Caco-2 (cell line): ENCODE measurements at regions not wholly inside any gene's neighbourhood (a gene's known extent, or its start where the extent isn't known, plus 50 kb on each side); places are given as distances from the start of the nearest gene placed in this dataset.

Source experiments
- BruUV-seq: library from RNA; stranded (reverse); fragments of 400-500 nt; replicated peaks from 2 replicates; lab custom pipeline; 2021; lab: Mats Ljungman, UMichigan
- CTCF ChIA-PET: fragments of 300-600 bp; sonication (Branson Sonifier 250); formaldehyde crosslinking; loops from one replicate; lab custom pipeline; 2022; ENCODE audit warnings: antibody characterized with exemption; lab: Charles Lee
- POLR2A ChIA-PET: fragments of 300-600 bp; sonication (Branson Sonifier 250); formaldehyde crosslinking; loops from one replicate; lab custom pipeline; 2022; ENCODE audit warnings: antibody characterized with exemption; lab: Charles Lee
- DNase-seq, 2 experiments: peaks; one replicate each; pipeline versions ENCODE4 v3.0.0 to v3.0.0-alpha.2; 2020 to 2022
- H3K27me3 ChIP-seq: replicated peaks from 2 replicates; pipeline ENCODE4 v1.6.0; 2011; ENCODE audit warnings: low read length; ENCODE audit not compliant: control insufficient read depth, insufficient read depth
- H3K36me3 ChIP-seq: 2 replicates; pipeline ENCODE4 v1.5.1; 2011; ENCODE audit warnings: low read length; ENCODE audit not compliant: control insufficient read depth, insufficient read depth
- H3K4me1 ChIP-seq: fragments of 250-450 bp; sonication (Bioruptor Pico); 2 replicates; pipeline ENCODE4 v1.5.1; 2020; ENCODE audit warnings: mild to moderate bottlenecking
- H3K4me3 ChIP-seq: 2 replicates; pipeline ENCODE4 v1.5.1; 2011; ENCODE audit warnings: low read depth, mild to moderate bottlenecking, control low read depth, low read length
- H3K9me3 ChIP-seq: fragments of 250-450 bp; sonication (Bioruptor Pico); 2 replicates; pipeline ENCODE4 v1.5.1; 2020; ENCODE audit warnings: mild to moderate bottlenecking, moderate library complexity
- H3K27ac Mint-ChIP-seq: one replicate; pipeline ENCODE4 v1.8.0; 2022; ENCODE audit warnings: mixed read lengths; ENCODE audit not compliant: unreplicated experiment
- H3K27me3 Mint-ChIP-seq: one replicate; pipeline ENCODE4 v1.8.0; 2022; ENCODE audit warnings: mixed read lengths; ENCODE audit not compliant: insufficient read depth, unreplicated experiment
- H3K36me3 Mint-ChIP-seq: one replicate; pipeline ENCODE4 v1.8.0; 2022; ENCODE audit warnings: mild to moderate bottlenecking, mixed read lengths; ENCODE audit not compliant: insufficient read depth, unreplicated experiment
- H3K4me1 Mint-ChIP-seq: one replicate; pipeline ENCODE4 v1.8.0; 2022; ENCODE audit warnings: low read depth, mixed read lengths; ENCODE audit not compliant: unreplicated experiment
- H3K4me3 Mint-ChIP-seq: one replicate; pipeline ENCODE4 v1.8.0; 2022; ENCODE audit warnings: mild to moderate bottlenecking, moderate library complexity, mixed read lengths; ENCODE audit not compliant: unreplicated experiment
- H3K9me3 Mint-ChIP-seq: one replicate; pipeline ENCODE4 v1.8.0; 2022; ENCODE audit warnings: mixed read lengths; ENCODE audit not compliant: unreplicated experiment
- intact Hi-C: fragments of 100-400 bp; cut with micrococcal nuclease; formaldehyde crosslinking; loops from one replicate; pipeline ENCODE4 v1.10.0; 2022; ENCODE audit not compliant: unreplicated experiment
- TF ChIP-seq, protein P1 (sequence below), 2 experiments: fragments of 200-600 bp in 1 of 2; IDR thresholded peaks; 1 replicate in 1 of 2; 2 replicates in 1 of 2; pipeline versions ENCODE4 v1.5.1 to v1.8.0; 2011 to 2022; ENCODE audit warnings: antibody characterized with exemption in 1 of 2, control low read depth in 1 of 2, inconsistent platforms in 1 of 2, low read depth in 1 of 2, low read length in 1 of 2, mild to moderate bottlenecking in 1 of 2, moderate library complexity in 1 of 2; ENCODE audit not compliant: insufficient read depth in 1 of 2, severe bottlenecking in 1 of 2, unreplicated experiment in 1 of 2

DNA sequence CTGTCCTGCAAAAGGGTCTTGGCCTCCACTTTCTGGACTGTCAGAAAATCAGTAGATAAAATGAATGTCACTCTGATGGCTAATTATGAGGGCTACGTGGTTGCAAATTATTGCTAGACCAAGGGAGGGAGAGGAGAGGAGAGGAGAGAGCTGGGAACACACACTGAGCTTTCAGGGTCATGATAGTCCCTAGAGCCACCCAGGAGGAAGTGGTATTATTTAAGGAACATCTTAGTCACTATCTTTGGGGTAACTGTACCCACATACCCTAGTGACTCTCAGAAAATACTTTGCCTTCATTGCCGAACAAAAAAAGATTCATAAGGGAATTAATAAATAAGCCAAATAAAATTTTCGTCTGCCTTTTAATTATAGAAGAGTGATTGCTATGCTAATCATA is 642.3 kb upstream of the CFAP20DC start:
- TF ChIP-seq, protein P1, sequence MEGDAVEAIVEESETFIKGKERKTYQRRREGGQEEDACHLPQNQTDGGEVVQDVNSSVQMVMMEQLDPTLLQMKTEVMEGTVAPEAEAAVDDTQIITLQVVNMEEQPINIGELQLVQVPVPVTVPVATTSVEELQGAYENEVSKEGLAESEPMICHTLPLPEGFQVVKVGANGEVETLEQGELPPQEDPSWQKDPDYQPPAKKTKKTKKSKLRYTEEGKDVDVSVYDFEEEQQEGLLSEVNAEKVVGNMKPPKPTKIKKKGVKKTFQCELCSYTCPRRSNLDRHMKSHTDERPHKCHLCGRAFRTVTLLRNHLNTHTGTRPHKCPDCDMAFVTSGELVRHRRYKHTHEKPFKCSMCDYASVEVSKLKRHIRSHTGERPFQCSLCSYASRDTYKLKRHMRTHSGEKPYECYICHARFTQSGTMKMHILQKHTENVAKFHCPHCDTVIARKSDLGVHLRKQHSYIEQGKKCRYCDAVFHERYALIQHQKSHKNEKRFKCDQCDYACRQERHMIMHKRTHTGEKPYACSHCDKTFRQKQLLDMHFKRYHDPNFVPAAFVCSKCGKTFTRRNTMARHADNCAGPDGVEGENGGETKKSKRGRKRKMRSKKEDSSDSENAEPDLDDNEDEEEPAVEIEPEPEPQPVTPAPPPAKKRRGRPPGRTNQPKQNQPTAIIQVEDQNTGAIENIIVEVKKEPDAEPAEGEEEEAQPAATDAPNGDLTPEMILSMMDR (IDR thresholded peaks at IDR 0.05; ENCODE audit: insufficient read depth in 1 of 2, low read depth in 1 of 2, low read length in 1 of 2, severe bottlenecking in 1 of 2, unreplicated experiment in 1 of 2), result no peak
- no peaks in the 10 kb centered on the region for H3K36me3 ChIP-seq
- H3K9me3 ChIP-seq, result no peaks in the 10 kb centered on the region
- Mint-ChIP-seq H3K9me3 (no peaks in the 10 kb centered on the region), H3K27ac (no peak overlapping the region), H3K4me3 (no peak overlapping the region), H3K36me3 (no peaks in the 10 kb centered on the region), H3K27me3 (peaks cover 5% of the 10 kb centered on the region), H3K4me1 (no peaks in the 10 kb centered on the region)
- BruUV-seq, result no TSS peak
- no peak overlapping the region for H3K4me3 ChIP-seq
- no peaks in the 10 kb centered on the region for H3K27me3 ChIP-seq
- no peaks in the 10 kb centered on the region for H3K4me1 ChIP-seq
- intact Hi-C loops, result no loop called here
- no peak for DNase-seq
- CTCF ChIA-PET, result no interaction called here
- POLR2A ChIA-PET, result no interaction called here

DNA sequence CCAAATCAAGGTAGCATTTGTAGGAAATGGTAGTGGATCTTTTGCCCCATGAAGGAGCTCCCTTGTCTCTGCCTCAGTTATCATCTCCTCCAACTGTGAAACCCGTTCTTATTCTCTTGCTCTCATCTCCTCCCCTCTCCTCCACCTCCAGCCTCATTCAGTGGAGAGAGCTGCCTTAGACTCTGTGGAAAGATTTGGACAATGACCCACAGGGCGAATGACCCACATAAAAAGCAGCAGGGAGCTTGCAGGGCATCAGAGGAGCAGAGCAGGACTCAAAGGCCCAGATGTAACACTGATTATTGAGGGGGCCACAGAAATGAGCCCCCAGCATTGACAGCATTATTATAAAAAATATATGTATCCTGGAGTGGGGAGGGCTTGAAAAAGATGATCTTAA is 641.1 kb upstream of the CFAP20DC start:
- H3K4me1 ChIP-seq, result no peaks in the 10 kb centered on the region
- POLR2A ChIA-PET, result no interaction called here
- intact Hi-C loops, result no loop called here
- DNase-seq, result no peak
- Mint-ChIP-seq H3K36me3 (no peaks in the 10 kb centered on the region), H3K9me3 (no peaks in the 10 kb centered on the region), H3K27me3 (peaks cover 5% of the 10 kb centered on the region), H3K4me3 (no peak overlapping the region), H3K27ac (no peak overlapping the region), H3K4me1 (no peaks in the 10 kb centered on the region)
- H3K36me3 ChIP-seq, result no peaks in the 10 kb centered on the region
- CTCF ChIA-PET, result no interaction called here
- no peaks in the 10 kb centered on the region for H3K9me3 ChIP-seq
- no peaks in the 10 kb centered on the region for H3K27me3 ChIP-seq
- H3K4me3 ChIP-seq, result no peak overlapping the region
- TF ChIP-seq, protein P1 (IDR thresholded peaks at IDR 0.05; ENCODE audit: insufficient read depth in 1 of 2, low read depth in 1 of 2, low read length in 1 of 2, severe bottlenecking in 1 of 2, unreplicated experiment in 1 of 2), result no peak
- BruUV-seq, result no TSS peak

DNA sequence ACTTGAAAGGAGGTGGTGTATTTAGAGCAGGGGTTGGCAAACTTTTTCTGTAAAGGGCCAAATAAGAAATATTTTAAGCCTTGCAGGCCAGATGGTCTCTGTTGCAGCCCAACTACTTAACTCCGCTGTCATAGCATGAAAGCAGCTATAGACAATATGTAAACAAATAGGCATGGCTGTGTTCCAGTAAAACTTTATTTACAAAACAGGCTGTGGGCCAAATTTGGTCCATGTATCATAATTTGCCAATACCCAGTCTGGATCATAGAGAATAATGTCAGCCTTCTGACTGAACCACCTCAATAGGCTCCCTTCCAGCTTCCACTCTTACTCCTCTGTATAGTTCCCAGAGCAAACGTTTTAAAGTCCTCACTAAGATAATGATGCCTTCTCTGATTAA is 638.8 kb upstream of the CFAP20DC start:
- Histone ChIP-seq H3K4me3 (no peak overlapping the region), H3K4me1 (no peaks in the 10 kb centered on the region), H3K9me3 (no peaks in the 10 kb centered on the region), H3K36me3 (no peaks in the 10 kb centered on the region), H3K27me3 (no peaks in the 10 kb centered on the region)
- BruUV-seq, result no TSS peak
- Mint-ChIP-seq H3K27me3 (peaks cover 5% of the 10 kb centered on the region), H3K4me1 (peaks cover 7% of the 10 kb centered on the region), H3K4me3 (no peak overlapping the region), H3K27ac (no peak overlapping the region), H3K9me3 (no peaks in the 10 kb centered on the region), H3K36me3 (no peaks in the 10 kb centered on the region)
- DNase-seq, result no peak
- POLR2A ChIA-PET, result no interaction called here
- CTCF ChIA-PET, result no interaction called here
- TF ChIP-seq, protein P1 (IDR thresholded peaks at IDR 0.05; ENCODE audit: insufficient read depth in 1 of 2, low read depth in 1 of 2, low read length in 1 of 2, severe bottlenecking in 1 of 2, unreplicated experiment in 1 of 2), result no peak
- intact Hi-C loops, result no loop called here
